Osteoblast (primary cell): ENCODE measurements at regions not wholly inside any gene's neighbourhood (a gene's known extent, or its start where the extent isn't known, plus 50 kb on each side); places are given as distances from the start of the nearest gene placed in this dataset.
A peak's percentile ranks its signal among the peaks of the same experiment; 100 is the strongest.

Experiments used
- DNase-seq: peaks from one replicate; pipeline ENCODE4 v3.0.0; 2011; ENCODE audit warnings: low spot score, mixed read lengths; ENCODE audit not compliant: insufficient read length; ENCODE audit errors: missing footprints
- H2AFZ ChIP-seq: 2 replicates; pipeline ENCODE4 v1.6.0; 2011; ENCODE audit warnings: mild to moderate bottlenecking, low read length
- H3K27ac ChIP-seq: 2 replicates; pipeline ENCODE4 v1.5.1; 2011; ENCODE audit warnings: mild to moderate bottlenecking, low read depth, low read length, moderate library complexity
- H3K27me3 ChIP-seq: 2 replicates; pipeline ENCODE4 v1.6.0; 2012; ENCODE audit warnings: mild to moderate bottlenecking, control low read depth, inconsistent platforms, low read length, moderate library complexity; ENCODE audit not compliant: insufficient read depth
- H3K36me3 ChIP-seq: 2 replicates; pipeline ENCODE4 v1.5.1; 2011; ENCODE audit warnings: mild to moderate bottlenecking, low read length, control low read depth, moderate library complexity; ENCODE audit not compliant: insufficient read depth
- H3K4me1 ChIP-seq: 2 replicates; pipeline ENCODE4 v1.5.1; 2011; ENCODE audit warnings: mild to moderate bottlenecking, low read length, control low read depth, moderate library complexity; ENCODE audit not compliant: insufficient read depth
- H3K4me2 ChIP-seq: 2 replicates; pipeline ENCODE4 v1.6.0; 2011; ENCODE audit warnings: mild to moderate bottlenecking, low read length; ENCODE audit not compliant: insufficient read depth
- H3K4me3 ChIP-seq: fragments of 200-600 bp; sonication (generic); 3 replicates; pipeline ENCODE4 v1.5.1; 2012; ENCODE audit warnings: mild to moderate bottlenecking, low read length, inconsistent platforms; ENCODE audit not compliant: insufficient read depth
- H3K79me2 ChIP-seq: 2 replicates; pipeline ENCODE4 v1.6.0; 2012; ENCODE audit warnings: mild to moderate bottlenecking, low read length, control low read depth, inconsistent platforms; ENCODE audit not compliant: insufficient read depth
- H3K9me3 ChIP-seq: 2 replicates; pipeline ENCODE4 v1.5.1; 2011; ENCODE audit warnings: low read depth, low read length, control low read depth
- H4K20me1 ChIP-seq: 2 replicates; pipeline ENCODE4 v1.6.0; 2012; ENCODE audit warnings: mild to moderate bottlenecking, low read length, control low read depth; ENCODE audit not compliant: insufficient read depth
- TF ChIP-seq, protein P1 (sequence below): IDR thresholded peaks from 2 replicates; pipeline ENCODE4 v1.5.1; 2011; ENCODE audit warnings: mild to moderate bottlenecking, low read depth, low read length, moderate library complexity; ENCODE audit errors: extremely low read depth

DNA sequence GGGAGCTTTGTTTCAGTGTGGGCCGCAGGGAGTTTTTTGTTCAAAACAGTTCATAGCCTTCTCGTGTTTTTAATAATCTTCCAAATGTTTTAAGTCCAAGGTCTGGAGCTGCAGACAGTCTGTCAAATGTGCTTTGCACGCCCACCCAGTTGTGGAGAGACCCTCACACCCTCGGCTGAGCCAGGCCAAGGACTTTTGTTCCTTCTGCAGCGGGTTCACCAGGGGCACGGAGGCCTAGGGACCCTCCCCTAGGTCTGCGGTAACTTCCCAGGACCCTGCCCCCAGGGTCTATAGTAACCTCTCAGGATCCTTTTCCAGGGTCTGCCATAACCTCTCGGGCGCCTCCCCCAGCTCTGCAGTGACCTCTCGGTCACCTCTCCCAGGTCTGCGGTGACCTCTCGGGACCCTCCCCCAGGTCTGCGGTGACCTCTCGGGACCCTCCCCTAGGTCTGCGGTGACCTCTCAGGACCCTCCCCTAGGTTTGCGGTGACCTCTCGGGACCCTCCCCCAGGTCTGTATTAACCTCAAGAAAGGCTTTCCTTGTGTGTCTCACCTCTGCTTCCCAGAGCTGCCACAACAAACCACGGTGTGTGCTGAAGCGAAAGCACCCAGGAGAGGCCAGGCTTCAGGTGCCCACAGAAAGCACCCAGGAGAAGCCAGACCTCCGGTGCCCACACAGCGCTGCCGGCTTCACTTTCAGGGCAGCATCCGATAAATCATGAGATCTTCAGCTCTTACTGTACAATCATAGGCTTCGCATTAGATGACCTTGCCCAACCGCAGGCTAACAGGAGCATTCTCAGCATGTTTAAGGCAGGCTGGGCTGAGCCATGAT, 301.9 kb upstream of the SALL3 start:
- Histone ChIP-seq H2AFZ (no peak overlapping the region), H3K27ac (no peak overlapping the region), H3K4me1 (no peaks in the 10 kb centered on the region), H4K20me1 (no peaks in the 10 kb centered on the region), H3K79me2 (no peaks in the 10 kb centered on the region), H3K9me3 (no peaks in the 10 kb centered on the region), H3K27me3 (no peaks in the 10 kb centered on the region), H3K4me2 (no peak overlapping the region), H3K36me3 (no peaks in the 10 kb centered on the region), H3K4me3 (no peak overlapping the region)
- DNase-seq, result no peak
- TF ChIP-seq, protein P1, sequence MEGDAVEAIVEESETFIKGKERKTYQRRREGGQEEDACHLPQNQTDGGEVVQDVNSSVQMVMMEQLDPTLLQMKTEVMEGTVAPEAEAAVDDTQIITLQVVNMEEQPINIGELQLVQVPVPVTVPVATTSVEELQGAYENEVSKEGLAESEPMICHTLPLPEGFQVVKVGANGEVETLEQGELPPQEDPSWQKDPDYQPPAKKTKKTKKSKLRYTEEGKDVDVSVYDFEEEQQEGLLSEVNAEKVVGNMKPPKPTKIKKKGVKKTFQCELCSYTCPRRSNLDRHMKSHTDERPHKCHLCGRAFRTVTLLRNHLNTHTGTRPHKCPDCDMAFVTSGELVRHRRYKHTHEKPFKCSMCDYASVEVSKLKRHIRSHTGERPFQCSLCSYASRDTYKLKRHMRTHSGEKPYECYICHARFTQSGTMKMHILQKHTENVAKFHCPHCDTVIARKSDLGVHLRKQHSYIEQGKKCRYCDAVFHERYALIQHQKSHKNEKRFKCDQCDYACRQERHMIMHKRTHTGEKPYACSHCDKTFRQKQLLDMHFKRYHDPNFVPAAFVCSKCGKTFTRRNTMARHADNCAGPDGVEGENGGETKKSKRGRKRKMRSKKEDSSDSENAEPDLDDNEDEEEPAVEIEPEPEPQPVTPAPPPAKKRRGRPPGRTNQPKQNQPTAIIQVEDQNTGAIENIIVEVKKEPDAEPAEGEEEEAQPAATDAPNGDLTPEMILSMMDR, result no peak

DNA sequence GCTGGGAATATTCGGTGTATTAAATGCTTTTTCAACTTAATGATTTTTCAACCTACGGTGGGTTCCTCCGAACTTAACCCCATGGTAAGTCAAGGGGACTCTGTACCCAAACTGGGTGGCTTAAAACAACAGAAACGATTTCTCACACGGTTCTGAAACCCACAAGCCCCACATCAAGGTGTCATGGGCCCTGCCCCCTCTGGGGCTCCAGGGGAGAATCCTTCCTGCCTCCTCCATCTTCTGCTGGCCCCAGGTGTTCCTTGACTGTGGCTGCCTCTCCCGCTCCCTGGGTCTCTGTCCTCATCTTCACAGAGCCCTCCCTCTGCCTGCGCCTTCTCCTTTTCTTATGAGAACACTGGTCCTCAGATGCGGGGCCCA, 301.3 kb upstream of the SALL3 start:
- Histone ChIP-seq H3K4me2 (no peak overlapping the region), H2AFZ (no peak overlapping the region), H3K4me1 (no peaks in the 10 kb centered on the region), H3K9me3 (no peaks in the 10 kb centered on the region), H3K79me2 (no peaks in the 10 kb centered on the region), H3K36me3 (no peaks in the 10 kb centered on the region), H3K4me3 (no peak overlapping the region), H3K27me3 (no peaks in the 10 kb centered on the region), H3K27ac (no peak overlapping the region), H4K20me1 (no peaks in the 10 kb centered on the region)
- DNase-seq, result peak; percentile 45
- TF ChIP-seq, protein P1, result no peak

DNA sequence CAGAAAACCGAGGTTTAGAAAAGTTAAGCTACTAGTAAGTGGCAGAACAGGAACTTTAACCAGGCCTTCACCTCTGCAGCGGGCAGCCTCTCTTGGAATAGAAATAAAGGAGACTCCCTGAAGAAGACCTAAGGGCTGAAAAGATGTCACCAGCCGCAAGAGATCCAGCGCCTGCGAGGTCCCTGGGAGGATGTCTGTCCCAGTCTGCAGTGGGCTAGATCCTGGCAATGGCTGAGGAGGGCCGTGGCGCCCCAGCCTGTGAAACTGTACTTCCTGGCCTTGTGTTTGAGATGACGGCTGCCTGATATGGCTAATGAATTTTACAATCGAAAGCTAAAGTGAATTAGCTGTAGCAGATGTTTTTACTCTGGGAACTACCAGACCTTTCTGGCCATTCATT, 300.6 kb upstream of the SALL3 start:
- no peak overlapping the region for H3K4me2 ChIP-seq
- TF ChIP-seq, protein P1, result no peak
- H3K9me3 ChIP-seq, result no peaks in the 10 kb centered on the region
- no peak overlapping the region for H3K4me3 ChIP-seq
- H2AFZ ChIP-seq, result no peak overlapping the region
- DNase-seq, result no peak
- H3K27ac ChIP-seq, result no peak overlapping the region
- H3K27me3 ChIP-seq, result no peaks in the 10 kb centered on the region
- H4K20me1 ChIP-seq, result no peaks in the 10 kb centered on the region
- no peaks in the 10 kb centered on the region for H3K36me3 ChIP-seq
- H3K79me2 ChIP-seq, result no peaks in the 10 kb centered on the region
- H3K4me1 ChIP-seq, result no peaks in the 10 kb centered on the region

DNA sequence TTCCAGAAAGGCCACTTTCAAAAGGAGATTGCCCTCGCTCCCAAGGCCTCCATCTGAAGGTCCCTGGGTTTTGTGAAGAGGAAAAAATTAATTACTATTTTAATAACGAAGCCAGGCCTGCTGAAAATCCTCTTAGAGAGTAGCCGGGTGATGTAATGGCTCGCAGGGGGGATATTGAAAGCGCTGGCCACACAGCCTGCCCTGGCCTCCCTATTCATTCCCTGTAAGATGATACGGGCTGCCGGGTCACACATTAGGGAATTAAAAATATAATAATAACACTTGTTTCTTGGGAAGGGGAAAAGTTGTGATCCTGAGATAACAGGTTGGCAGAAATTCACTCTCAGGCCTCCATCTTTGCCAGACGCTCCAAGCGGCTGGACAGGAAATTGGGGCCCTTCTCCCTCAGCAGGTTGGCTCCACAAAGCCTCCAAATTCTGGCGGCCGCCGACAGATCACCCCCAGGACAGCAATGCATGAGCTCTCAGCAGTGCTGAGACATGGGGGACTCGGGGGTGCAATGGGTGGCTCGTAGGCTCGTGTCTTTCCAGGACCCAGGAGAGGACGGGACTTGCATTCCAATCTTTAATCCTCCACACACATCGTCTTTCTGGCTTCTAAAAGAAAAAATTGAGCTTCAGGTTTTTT, 299.9 kb upstream of the SALL3 start:
- Histone ChIP-seq H2AFZ (no peak overlapping the region), H4K20me1 (no peaks in the 10 kb centered on the region), H3K4me3 (no peak overlapping the region), H3K27ac (no peak overlapping the region), H3K79me2 (no peaks in the 10 kb centered on the region), H3K27me3 (no peaks in the 10 kb centered on the region), H3K36me3 (no peaks in the 10 kb centered on the region), H3K9me3 (no peaks in the 10 kb centered on the region), H3K4me1 (no peaks in the 10 kb centered on the region), H3K4me2 (no peak overlapping the region)
- DNase-seq, result no peak
- TF ChIP-seq, protein P1, result no peak
